Mesendoderm (in vitro differentiated cells): ENCODE measurements at regions not wholly inside any gene's neighbourhood (a gene's known extent, or its start where the extent isn't known, plus 50 kb on each side); places are given as distances from the start of the nearest gene placed in this dataset.
"Not testable (repeated sequence)": the region's sequence is repeated elsewhere in the genome, so short reads cannot be mapped to it uniquely, and the experiment has no call there.

Source experiments
- DNase-seq: peaks from one replicate; pipeline ENCODE4 v3.0.0; 2013
- H2AK5ac ChIP-seq: 2 replicates; pipeline ENCODE4 v1.6.1; 2013; ENCODE audit warnings: low read length, inconsistent platforms
- H2BK120ac ChIP-seq: 2 replicates; pipeline ENCODE4 v1.6.1; 2013; ENCODE audit warnings: low read depth, mild to moderate bottlenecking, low read length, moderate library complexity, mixed read lengths
- H2BK15ac ChIP-seq: replicated peaks from 2 replicates; pipeline ENCODE4 v1.6.1; 2013; ENCODE audit warnings: low read depth, mild to moderate bottlenecking, moderate library complexity
- H2BK5ac ChIP-seq: 2 replicates; pipeline ENCODE4 v1.6.1; 2013; ENCODE audit warnings: low read length, inconsistent platforms
- H3K18ac ChIP-seq: 2 replicates; pipeline ENCODE4 v1.6.1; 2013; ENCODE audit warnings: mild to moderate bottlenecking, low read length, mixed read lengths
- H3K23ac ChIP-seq: one replicate; pipeline ENCODE4 v1.6.1; 2013; ENCODE audit warnings: low read length
- H3K27ac ChIP-seq: 2 replicates; pipeline ENCODE4 v1.5.1; 2013; ENCODE audit warnings: low read depth, mild to moderate bottlenecking, inconsistent platforms, low read length, moderate library complexity
- H3K27me3 ChIP-seq: 2 replicates; pipeline ENCODE4 v1.6.1; 2013; ENCODE audit warnings: low read length, control low read depth, mild to moderate bottlenecking, inconsistent platforms; ENCODE audit not compliant: insufficient read depth, poor library complexity
- H3K36me3 ChIP-seq: 2 replicates; pipeline ENCODE4 v1.6.1; 2013; ENCODE audit warnings: low read length, inconsistent platforms; ENCODE audit not compliant: control insufficient read depth, insufficient read depth
- H3K4ac ChIP-seq: one replicate; pipeline ENCODE4 v1.6.1; 2013; ENCODE audit warnings: low read depth, mild to moderate bottlenecking, low read length, moderate library complexity
- H3K4me1 ChIP-seq: 2 replicates; pipeline ENCODE4 v1.6.1; 2013; ENCODE audit warnings: low read depth, low read length, inconsistent platforms; ENCODE audit not compliant: control insufficient read depth
- H3K4me2 ChIP-seq: 2 replicates; pipeline ENCODE4 v1.6.1; 2013; ENCODE audit warnings: low read length
- H3K4me3 ChIP-seq: 2 replicates; pipeline ENCODE4 v1.5.1; 2013; ENCODE audit warnings: mild to moderate bottlenecking, low read length
- H3K56ac ChIP-seq: one replicate; pipeline ENCODE4 v1.6.1; 2013; ENCODE audit warnings: low read length
- H3K79me1 ChIP-seq: 2 replicates; pipeline ENCODE4 v1.6.1; 2013; ENCODE audit warnings: low read length, inconsistent platforms
- H3K79me2 ChIP-seq: 2 replicates; pipeline ENCODE4 v1.6.1; 2013; ENCODE audit warnings: mild to moderate bottlenecking, low read length; ENCODE audit not compliant: control insufficient read depth, insufficient read depth
- H3K9ac ChIP-seq: 2 replicates; pipeline ENCODE4 v1.6.1; 2013; ENCODE audit warnings: low read length, inconsistent platforms
- H4K5ac ChIP-seq: one replicate; pipeline ENCODE4 v1.6.1; 2013; ENCODE audit warnings: low read length
- H4K8ac ChIP-seq: one replicate; pipeline ENCODE4 v1.6.1; 2013; ENCODE audit warnings: low read depth, mild to moderate bottlenecking, control low read depth, low read length, moderate library complexity
- WGBS: extraction: QIAGEN DNeasy Blood & Tissue Kit; methylation state at CpG from one replicate; pipeline ENCODE4 v1.1.7; 2013; ENCODE audit warnings: low lambda C conversion rate, missing lambda C conversion rate; ENCODE audit not compliant: insufficient coverage; ENCODE audit errors: extremely low coverage; 5-methylcytosine and 5-hydroxymethylcytosine counted together

DNA sequence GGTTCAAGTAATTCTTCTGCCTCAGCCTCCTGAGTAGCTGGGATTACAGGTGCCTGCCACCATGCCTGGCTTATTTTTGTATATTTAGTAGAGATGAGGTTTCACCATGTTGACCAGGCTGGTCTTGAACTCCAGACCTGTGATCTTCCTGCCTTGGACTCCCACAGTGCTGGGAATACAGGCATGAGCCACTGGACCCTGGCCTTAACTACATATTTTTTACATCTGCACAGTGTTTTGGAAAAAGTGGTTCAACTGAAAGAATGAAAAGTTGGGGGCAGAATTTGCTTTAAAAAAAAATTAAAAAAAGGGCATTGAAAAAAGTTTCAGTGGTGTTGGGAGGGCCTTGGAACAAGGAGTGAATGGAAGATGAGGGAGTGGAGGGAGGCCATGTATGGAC lies 88.9 kb upstream of the TPTE start:
- H2BK120ac ChIP-seq, H3K23ac ChIP-seq, H4K8ac ChIP-seq, H2BK5ac ChIP-seq, H2AK5ac ChIP-seq, H3K27ac ChIP-seq, H4K5ac ChIP-seq, H3K4me3 ChIP-seq, H3K27me3 ChIP-seq, DNase-seq, H3K79me1 ChIP-seq, H3K9ac ChIP-seq, H3K4me1 ChIP-seq, H3K4ac ChIP-seq, H3K18ac ChIP-seq, H2BK15ac ChIP-seq, H3K4me2 ChIP-seq, H3K36me3 ChIP-seq, H3K79me2 ChIP-seq, H3K56ac ChIP-seq: not testable (repeated sequence)

DNA sequence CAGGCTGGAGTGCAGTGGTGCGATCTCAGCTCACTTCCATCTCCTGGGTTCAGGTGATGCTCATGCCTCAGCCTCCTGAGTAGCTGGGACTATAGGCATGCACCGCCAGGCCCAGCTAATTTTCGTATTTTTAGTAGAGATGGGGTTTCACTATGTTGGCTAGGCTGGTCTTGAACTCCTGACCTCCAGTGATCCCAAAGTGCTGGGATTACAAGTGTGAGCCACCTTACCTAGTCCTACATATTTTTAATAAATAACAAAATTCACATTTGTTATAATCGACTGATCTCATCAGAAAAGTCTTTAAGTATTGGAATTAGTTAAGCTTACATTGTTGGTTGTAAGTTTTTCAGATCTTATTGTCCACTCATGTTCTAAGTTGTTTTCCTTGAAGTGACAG lies 83.4 kb upstream of the TPTE start:
- not testable (repeated sequence) for H3K9ac ChIP-seq, H3K23ac ChIP-seq, H3K79me1 ChIP-seq, H3K4me2 ChIP-seq, DNase-seq, H3K18ac ChIP-seq, H3K36me3 ChIP-seq, H4K8ac ChIP-seq, H3K27ac ChIP-seq, H3K4me3 ChIP-seq, H2BK120ac ChIP-seq, H3K27me3 ChIP-seq, H3K56ac ChIP-seq, H2BK5ac ChIP-seq, H3K79me2 ChIP-seq, H3K4me1 ChIP-seq, H3K4ac ChIP-seq, H4K5ac ChIP-seq, H2AK5ac ChIP-seq, H2BK15ac ChIP-seq
- no CpG with 5 or more reads among the region's 4 CpGs for WGBS

DNA sequence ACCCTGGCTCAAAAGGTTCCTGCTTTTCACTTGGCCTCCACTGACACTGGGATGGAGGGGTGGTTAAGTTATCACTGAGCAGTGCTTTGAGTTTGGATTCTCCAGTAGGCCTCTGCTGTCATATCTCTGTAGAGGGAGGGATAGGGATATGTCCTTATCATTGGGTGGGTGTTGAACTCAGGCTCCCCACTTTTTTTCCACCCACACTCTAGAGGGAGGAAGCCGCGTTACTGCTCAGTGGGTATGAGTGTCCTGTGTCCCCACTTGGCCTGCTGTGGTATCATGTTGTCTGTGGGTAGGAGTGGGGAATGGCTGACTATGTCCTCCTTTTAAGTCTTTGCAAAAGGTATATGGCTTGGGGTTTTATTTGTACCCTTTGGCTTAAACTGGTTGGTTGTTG lies 80.7 kb upstream of the TPTE start:
- not testable (repeated sequence) for DNase-seq, H4K5ac ChIP-seq, H3K4me2 ChIP-seq, H3K4me1 ChIP-seq, H3K36me3 ChIP-seq, H4K8ac ChIP-seq, H2BK15ac ChIP-seq, H3K4me3 ChIP-seq, H3K23ac ChIP-seq, H3K27ac ChIP-seq, H3K9ac ChIP-seq, H3K27me3 ChIP-seq, H3K4ac ChIP-seq, H3K79me2 ChIP-seq, H2BK5ac ChIP-seq, H2AK5ac ChIP-seq, H3K79me1 ChIP-seq, H3K18ac ChIP-seq, H3K56ac ChIP-seq, H2BK120ac ChIP-seq
- WGBS, result no CpG with 5 or more reads among the region's 2 CpGs

DNA sequence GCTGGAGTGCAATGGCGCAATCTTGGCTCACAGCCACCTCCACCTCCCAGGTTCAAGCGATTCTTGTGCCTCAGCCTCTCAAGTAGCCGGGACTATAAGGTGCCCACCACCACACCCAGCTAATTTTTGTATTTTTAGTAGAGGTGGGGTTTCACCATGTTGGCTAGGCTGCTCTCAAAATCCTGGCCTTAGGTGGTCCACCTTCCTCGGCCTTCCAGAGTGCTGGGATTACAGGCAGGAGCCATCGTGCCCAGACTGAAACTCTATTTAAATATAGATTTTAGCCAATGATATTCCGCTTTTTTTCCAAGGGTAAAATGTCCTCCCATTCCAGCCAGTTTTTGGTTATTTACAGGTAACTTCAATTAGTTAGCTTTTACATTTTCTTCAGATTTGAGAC lies 79.4 kb upstream of the TPTE start:
- not testable (repeated sequence) for H2BK15ac ChIP-seq, H3K4me2 ChIP-seq, H3K4ac ChIP-seq, H3K4me1 ChIP-seq, H3K18ac ChIP-seq, H4K8ac ChIP-seq, H3K36me3 ChIP-seq, H3K79me1 ChIP-seq, H2BK5ac ChIP-seq, H3K27ac ChIP-seq, H2BK120ac ChIP-seq, H3K23ac ChIP-seq, H3K9ac ChIP-seq, H3K27me3 ChIP-seq, H4K5ac ChIP-seq, H3K4me3 ChIP-seq, H3K79me2 ChIP-seq, DNase-seq, H2AK5ac ChIP-seq, H3K56ac ChIP-seq
- WGBS, result no CpG with 5 or more reads among the region's 6 CpGs

DNA sequence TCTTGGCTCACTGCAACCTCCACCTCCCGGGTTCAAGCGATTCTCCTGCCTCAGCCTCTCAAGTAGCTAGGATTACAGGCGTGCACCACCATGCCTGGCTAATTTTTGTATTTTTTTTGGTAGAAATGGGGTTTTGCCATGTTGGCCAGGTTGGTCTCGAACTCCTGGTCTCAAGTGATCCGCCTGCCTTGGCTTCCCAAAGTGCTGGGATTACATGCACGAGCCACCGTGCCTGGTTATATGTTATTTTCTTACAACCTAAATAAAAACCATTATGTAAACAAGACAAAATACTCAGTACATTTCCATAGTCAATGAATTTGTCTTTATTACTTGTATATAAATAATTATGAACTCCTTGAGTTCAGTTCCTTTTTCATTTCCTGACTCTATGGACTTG lies 75.7 kb upstream of the TPTE start:
- H3K18ac ChIP-seq, H4K8ac ChIP-seq, H3K4me2 ChIP-seq, H2BK120ac ChIP-seq, H3K4me1 ChIP-seq, H3K79me1 ChIP-seq, H2BK5ac ChIP-seq, H3K4me3 ChIP-seq, H3K56ac ChIP-seq, H2AK5ac ChIP-seq, DNase-seq, H3K27ac ChIP-seq, H3K36me3 ChIP-seq, H3K9ac ChIP-seq, H2BK15ac ChIP-seq, H3K79me2 ChIP-seq, H4K5ac ChIP-seq, H3K4ac ChIP-seq, H3K23ac ChIP-seq, H3K27me3 ChIP-seq: not testable (repeated sequence)
- WGBS, result no CpG with 5 or more reads among the region's 7 CpGs

DNA sequence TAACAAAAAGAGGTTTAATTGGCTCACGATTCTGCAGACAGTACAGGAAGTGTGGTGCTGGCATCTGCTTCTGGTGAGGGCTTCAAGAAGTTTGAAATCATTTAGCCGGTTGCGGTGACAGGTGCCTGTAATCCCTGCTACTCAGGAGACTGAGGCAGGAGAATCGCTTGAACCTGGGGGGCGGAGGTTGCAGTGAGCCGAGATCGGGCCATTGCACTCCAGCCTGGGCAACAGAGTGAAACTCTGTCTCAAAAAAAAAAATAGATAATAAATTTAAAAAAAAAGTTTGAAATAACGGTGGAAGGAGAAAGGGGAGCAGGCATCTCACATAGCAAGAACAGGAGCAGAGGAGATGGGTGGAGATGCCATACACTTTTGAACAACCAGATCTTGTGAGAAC lies 71.9 kb upstream of the TPTE start:
- H2BK5ac ChIP-seq, DNase-seq, H3K18ac ChIP-seq, H3K27ac ChIP-seq, H2AK5ac ChIP-seq, H3K4me3 ChIP-seq, H4K8ac ChIP-seq, H3K27me3 ChIP-seq, H3K9ac ChIP-seq, H4K5ac ChIP-seq, H2BK15ac ChIP-seq, H3K4ac ChIP-seq, H3K56ac ChIP-seq, H3K4me2 ChIP-seq, H2BK120ac ChIP-seq, H3K79me2 ChIP-seq, H3K23ac ChIP-seq, H3K4me1 ChIP-seq, H3K36me3 ChIP-seq, H3K79me1 ChIP-seq: not testable (repeated sequence)
- no CpG with 5 or more reads among the region's 8 CpGs for WGBS
